HL-60 (cell line): ENCODE measurements at regions not wholly inside any gene's neighbourhood (a gene's known extent, or its start where the extent isn't known, plus 50 kb on each side); places are given as distances from the start of the nearest gene placed in this dataset.

Source experiments
- CTCF ChIP-seq: IDR thresholded peaks from one replicate; pipeline ENCODE4 v1.5.1; 2011; ENCODE audit warnings: low read length, control low read depth, inconsistent platforms; ENCODE audit not compliant: insufficient read depth
- GABPA ChIP-seq: IDR thresholded peaks from 2 replicates; pipeline ENCODE4 v1.6.1; 2012; ENCODE audit warnings: low read depth
- POLR2AphosphoS5 ChIP-seq: IDR thresholded peaks from 2 replicates; pipeline ENCODE4 v1.6.1; 2012; ENCODE audit warnings: low read depth
- REST ChIP-seq: IDR thresholded peaks from 2 replicates; pipeline ENCODE4 v1.6.1; 2012; ENCODE audit warnings: low read depth; ENCODE audit not compliant: insufficient replicate concordance
- SPI1 ChIP-seq: IDR thresholded peaks from 2 replicates; pipeline ENCODE4 v1.6.1; 2012; ENCODE audit warnings: low read depth, mild to moderate bottlenecking, borderline replicate concordance

- TF ChIP-seq CTCF (no peak), POLR2AphosphoS5 (no peak), REST (no peak), SPI1 (no peak), GABPA (no peak)
Observed at GRCh38 chr2:204197336-204198005, 260.9 kb downstream of the ICOS start.
